Stimulated activated CD8-positive, alpha-beta memory T cell treated with anti-CD3 and anti-CD28 coated beads, Interleukin-12 subunit alpha, Interleukin-12 subunit beta, amount 100 ng/mL, for 1 hour (primary cell): ENCODE measurements at regions not wholly inside any gene's neighbourhood (a gene's known extent, or its start where the extent isn't known, plus 50 kb on each side); places are given as distances from the start of the nearest gene placed in this dataset.
"Not testable (repeated sequence)": the region's sequence is repeated elsewhere in the genome, so short reads cannot be mapped to it uniquely, and the experiment has no call there.

ENCODE experiments used
- DNase-seq: peaks from one replicate; pipeline ENCODE4 v3.0.0-alpha.2; 2020; ENCODE audit warnings: low read depth

- not testable (repeated sequence) for DNase-seq
Observed at GRCh38 chr2:192524642-192525251, 330.0 kb upstream of the TMEFF2 start.

DNA sequence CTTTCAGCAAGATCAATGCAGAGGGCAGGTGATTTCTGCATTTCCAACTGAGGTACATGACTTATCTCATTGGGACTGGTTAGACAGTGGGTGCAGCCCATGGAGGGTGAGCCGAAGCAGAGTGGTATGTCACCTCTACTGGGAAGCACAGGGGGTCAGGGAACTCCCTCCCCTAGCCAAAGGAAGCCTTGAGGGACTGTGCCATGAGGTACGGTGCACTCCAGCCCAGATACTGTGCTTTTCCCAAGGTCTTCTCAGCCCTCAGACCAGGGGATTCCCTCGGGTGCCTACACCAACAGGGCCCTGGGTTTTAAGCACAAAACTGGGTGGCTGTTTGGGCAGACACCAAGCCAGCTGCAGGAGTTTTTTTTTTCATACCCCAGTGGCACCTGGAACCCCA, 329.5 kb upstream of the TMEFF2 start:
- DNase-seq = not testable (repeated sequence)

GRCh38 chr2:192515937-192516336, 321.2 kb upstream of the TMEFF2 start:
- DNase-seq = no peak

DNA sequence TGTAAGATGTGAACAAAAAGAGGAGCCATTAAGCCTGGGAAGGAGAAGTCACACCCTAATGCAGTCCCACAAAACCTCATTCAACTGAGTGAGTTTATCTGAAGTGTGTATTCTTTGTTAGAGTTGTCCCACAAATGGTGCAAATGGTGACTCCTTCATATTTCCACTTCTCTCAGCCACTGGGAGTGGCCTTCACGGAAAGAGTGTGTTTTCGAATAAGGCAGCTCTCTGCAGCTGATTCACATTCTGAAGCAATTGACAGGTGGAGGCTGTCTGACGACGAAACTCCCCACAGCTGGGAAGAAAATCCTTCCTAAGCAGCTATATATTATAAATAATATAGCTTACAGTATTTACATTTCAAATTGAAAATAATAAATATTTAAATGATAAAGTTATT, 318.8 kb upstream of the TMEFF2 start:
- DNase-seq = no peak

GRCh38 chr2:192507836-192508450, 313.2 kb upstream of the TMEFF2 start:
- DNase-seq = not testable (repeated sequence)

DNA sequence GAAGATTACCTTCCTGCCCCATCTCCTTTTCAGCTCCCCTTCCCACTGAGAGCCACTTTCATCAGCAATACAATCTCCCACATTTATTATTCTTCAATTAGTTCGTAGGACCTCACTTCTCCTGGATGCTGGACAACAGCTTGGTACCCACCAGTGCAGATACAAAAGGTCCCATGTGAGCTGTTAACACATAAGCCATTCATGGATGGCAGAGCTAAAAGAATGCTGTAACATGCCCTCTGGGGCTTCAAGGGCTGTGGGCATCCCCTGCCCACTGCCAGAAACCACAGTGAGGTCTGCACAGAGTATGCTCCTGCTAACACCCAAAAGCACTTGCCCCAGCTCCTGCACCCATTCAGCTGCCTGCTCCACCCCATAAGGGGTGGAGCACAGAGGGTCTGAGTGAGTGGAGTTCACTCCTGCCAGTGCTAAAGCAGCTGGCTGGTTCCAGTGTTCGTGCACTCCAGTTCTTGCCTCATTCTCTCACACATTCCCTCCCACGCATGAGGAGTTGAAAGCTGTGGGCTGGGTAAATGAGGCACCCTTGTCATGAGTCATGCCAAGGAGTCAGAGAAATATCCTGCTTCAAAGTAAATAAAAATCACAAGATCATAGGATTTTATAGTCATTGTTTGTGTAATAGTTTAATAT, 305.9 kb upstream of the TMEFF2 start:
- DNase-seq = no peak

DNA sequence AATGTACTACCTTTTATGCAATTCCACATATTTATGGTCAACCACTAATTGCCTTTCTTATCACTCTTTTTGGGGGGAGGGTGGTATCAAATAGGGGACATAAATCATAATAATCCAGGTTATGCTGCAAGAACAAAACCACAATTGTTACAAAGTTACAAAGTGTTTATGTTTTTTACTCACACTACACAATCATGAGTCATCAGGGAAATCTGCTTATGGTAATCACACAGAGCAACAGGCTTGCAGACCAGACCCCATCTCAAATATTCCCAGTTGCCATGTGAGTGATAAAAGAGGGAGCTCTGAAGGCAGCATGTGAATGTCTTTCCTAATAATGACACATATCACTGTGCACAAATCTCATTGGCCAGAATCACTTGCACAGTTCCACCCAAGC, 304.7 kb upstream of the TMEFF2 start:
- no peak for DNase-seq

- DNase-seq = no peak
Observed at GRCh38 chr2:192498747-192499146, 304.0 kb upstream of the TMEFF2 start.

DNA sequence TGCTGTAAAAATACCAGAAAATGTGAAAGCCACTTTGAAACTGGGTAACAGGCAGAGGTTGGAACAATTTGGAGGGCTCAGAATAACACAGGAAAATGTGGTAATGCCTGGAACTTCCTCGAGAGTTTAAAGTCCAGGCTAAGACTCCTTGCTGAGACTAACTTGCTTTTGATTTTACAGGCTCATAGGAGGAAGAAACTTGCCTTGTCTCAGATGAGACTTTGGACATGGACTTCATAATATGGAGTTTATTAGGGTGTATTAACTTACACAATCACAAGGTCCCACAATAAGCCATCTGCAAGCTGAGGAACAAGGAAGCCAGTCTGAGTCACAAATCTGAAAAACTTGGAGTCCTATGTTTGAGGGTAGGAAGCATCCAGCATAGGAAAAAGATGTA, 293.4 kb upstream of the TMEFF2 start:
- DNase-seq = not testable (repeated sequence)

DNA sequence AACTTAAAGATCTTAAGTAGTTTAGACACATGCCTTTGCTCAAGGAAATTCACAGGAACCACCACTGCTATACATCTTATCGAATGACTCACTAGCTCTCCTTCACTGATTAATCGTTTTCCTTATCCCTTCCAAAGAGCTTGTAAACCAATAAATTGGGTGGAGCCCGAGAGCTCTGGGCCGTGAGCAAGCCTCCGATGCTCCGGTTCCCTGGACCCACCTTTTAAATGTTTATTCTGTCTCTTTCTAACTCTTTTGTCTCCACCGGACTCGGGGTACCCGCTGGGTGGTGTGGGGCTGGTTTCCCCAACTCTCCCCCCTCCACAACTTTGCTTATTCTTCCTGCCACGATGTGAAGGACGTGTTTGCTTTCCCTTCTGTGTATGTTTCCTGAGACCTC, 292.9 kb upstream of the TMEFF2 start:
- no peak for DNase-seq

DNA sequence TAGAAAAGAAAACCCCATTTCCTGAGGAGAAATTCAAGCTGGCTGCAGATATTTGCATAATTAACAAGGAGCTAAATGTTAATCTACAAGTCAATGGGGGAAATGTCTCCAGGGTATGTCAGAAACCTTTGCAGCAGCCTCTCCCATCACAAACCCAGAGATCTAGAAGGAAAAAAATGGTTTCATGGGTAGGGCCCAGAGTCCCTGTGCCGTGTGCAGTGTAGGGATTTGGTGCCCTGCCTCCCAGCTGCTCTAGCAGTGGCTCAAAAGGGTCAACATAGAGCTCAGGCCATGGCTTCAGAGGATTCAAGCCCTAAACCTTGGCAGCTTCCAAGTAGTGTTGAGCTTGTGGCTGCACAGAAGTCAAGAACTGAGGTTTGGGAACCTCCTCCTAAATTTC, 290.2 kb upstream of the TMEFF2 start:
- no peak for DNase-seq

- DNase-seq = no peak
Observed at GRCh38 chr2:192480984-192481383, 286.3 kb upstream of the TMEFF2 start.

DNA sequence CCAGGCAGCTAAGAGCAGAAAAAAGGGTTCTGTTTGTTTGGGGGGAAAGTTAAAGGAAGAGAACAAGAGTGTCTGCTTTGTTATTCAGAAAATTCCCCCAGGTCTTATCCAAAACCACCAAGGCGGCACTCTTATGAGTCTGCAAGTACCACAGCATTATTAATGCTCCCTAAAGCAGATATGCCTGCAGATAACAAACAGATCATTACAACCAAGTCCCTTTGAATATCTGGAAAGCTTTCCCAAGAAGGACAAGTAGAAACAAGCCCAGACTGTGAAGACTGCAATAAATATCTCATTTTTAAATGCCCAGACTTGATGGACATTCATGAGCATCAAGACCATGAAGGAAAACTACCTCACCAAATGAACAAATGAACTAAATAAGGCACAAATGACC, 278.6 kb upstream of the TMEFF2 start:
- DNase-seq = no peak

DNA sequence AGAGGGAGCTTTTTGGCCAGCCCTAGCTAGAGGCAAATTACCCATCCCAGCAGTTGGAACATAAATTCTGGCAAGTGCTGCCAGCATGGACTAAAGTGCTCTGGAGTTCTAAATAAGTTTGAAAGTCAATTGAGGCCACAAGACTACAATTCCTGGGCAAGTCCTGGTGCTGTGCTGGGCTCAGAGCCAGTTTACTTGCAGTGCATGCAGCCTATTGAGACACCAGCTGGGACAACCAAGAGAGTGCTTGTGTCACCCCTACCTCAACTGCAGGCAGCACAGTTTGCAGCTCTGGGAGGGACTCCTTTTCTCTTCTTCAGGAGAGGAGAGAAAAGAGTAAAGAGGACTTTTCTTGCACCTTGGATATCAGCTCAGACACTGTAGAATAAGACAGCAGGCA, 277.2 kb upstream of the TMEFF2 start:
- DNase-seq = no peak

DNA sequence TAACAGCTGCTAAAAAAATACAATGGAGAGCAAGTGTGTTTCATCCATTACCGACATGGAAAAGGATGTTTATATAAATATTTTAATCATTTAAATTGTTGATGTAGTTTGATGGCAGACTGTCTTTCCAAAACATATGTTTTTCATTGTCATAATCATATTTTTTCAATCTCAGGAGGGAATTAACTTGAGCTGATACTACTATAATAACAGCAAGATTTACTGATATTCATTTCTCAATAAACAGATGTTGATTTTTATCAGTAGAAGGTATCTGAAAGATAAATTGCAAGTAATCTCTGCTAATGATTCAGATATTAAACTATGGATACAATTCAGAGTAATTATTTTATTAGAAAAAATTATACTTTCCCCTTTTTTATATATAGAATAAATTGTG, 274.9 kb upstream of the TMEFF2 start:
- no peak for DNase-seq

DNA sequence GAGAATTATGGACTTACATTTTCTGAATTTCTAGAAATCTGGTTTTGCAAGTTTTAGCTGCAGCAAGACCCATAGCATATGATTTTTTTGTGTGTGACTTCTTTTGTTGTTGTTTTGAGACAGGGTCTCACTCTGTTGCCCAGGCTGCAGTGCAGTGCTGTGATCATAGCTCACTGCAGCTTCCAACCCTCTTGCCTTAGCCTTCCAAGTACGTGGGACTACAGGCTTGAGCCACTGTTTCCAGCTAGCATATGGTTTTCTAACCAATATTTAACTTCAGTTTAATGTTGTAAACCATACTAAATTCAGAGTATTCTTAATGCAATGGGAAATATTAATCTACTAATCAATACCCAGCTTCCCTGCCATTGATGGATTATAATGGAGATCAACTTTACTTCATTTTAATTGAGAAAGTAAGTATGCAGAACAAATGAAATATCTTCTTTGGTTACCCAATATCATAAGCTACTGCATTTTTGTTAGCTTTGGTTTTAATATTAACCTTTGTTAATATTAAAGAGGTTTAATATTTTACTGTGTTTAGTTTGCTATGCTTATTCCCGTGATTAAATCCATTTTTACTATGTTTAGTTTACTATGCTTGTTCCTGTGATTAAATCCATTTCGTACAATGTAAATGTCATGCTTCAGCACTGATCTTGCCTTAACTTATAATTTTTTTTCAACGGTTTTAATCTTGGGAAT, 273.4 kb upstream of the TMEFF2 start:
- no peak for DNase-seq

GRCh38 chr2:192465141-192465540, 270.4 kb upstream of the TMEFF2 start:
- DNase-seq = no peak

DNA sequence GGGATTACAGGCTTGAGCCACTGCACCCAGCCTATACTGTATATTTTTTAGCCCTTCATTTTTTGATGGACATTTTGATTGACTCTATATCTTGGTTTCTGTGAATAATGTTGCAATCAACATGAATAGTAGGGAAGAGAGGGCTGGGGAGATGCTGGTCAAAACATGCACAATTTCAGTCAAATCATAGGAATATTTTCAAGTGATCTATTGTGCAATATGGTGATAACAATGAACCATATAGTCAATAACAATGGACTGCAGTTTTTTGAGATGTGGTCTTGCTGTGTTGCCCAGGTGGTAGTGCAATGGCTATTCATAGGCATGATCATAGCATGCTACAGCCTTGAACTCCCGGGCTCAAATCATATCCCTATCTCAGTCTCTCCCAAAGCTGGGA, 264.7 kb upstream of the TMEFF2 start:
- no peak for DNase-seq

GRCh38 chr2:192448881-192449280, 254.1 kb upstream of the TMEFF2 start:
- no peak for DNase-seq

DNA sequence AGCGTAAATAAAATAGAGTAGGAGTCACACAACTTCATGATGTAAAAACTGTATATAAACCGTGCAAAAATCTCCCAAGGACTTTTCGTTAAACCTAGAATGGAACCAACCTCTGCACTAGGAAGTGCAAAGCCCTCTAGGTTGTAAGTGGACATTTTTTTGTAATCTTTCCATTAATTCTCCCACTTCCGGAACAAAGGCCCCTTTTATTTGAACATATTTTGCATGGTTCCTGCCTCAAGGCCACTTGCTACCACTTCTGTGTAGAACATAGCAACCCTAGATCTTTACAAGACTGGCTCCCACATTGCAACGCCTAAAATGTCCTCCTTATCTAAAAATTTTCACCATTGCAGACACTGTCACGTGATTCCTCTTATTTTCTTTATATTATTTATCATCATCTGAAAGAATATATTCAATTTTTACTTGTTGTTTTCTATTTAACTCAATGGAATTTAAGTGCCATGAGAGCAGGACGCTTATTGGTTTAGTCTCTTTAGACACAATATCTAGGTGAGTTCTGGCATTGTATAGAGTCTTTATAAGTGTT, 249.6 kb upstream of the TMEFF2 start:
- DNase-seq = no peak

DNA sequence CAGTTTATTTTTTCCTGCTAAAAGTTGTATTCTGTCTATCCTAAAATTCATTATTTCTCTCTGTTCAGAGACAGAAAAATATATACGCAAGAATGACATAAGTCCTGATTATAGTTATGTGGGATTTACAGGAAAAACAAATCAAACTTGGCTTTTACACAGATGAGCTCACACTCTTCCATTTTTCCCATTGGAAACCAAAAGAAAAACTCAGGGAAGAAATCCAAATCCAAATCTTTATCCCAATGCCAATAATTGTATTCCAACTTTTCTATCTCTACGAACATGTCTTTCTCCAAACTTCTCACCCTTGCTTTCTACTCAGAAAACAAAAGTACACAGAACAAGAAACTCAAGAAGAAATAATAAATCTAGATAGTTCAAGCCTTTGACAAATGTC, 249.1 kb upstream of the TMEFF2 start:
- no peak for DNase-seq

DNA sequence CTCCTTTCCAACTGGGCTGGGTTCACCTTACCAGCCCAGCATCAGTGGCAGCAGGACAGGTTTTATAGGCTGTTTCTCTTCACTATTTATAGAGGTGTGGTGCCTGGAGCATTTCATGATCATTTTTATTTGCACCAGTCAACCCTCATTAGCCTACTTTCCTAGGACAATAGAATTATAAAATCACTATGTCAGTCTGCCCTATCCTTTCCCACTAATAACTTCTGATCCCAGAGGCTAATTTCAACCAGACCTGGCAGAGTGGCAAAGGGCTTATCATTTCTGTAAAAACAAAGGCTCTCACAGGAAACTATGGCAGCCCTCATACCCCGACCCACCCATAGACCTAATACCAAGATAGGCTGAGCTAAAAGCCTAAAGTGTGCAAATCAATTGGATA, 243.5 kb upstream of the TMEFF2 start:
- no peak for DNase-seq

GRCh38 chr2:192437653-192438052, 242.9 kb upstream of the TMEFF2 start:
- DNase-seq = no peak
